Stimulated activated CD4-positive, alpha-beta T cell treated with anti-CD3 and anti-CD28 coated beads, Interleukin-15, amount 100 ng/mL, for 48 hours (primary cell): ENCODE measurements at regions not wholly inside any gene's neighbourhood (a gene's known extent, or its start where the extent isn't known, plus 50 kb on each side); places are given as distances from the start of the nearest gene placed in this dataset.
"Not testable (repeated sequence)": the region's sequence is repeated elsewhere in the genome, so short reads cannot be mapped to it uniquely, and the experiment has no call there.

Experiments
- DNase-seq, 2 donors: peaks; one replicate each; pipeline ENCODE4 v3.0.0-alpha.2; 2020; ENCODE audit warnings: low read depth in 2 of 2

- not testable (repeated sequence) for DNase-seq
Measured at GRCh38 chr6:120930500-120930899, 403.8 kb downstream of the TBC1D32 start.

GRCh38 chr6:120924214-120924613 lies 410.1 kb downstream of the TBC1D32 start:
- no peak for DNase-seq

GRCh38 chr6:120918137-120918536 lies 416.1 kb downstream of the TBC1D32 start:
- no peak for DNase-seq

- DNase-seq: no peak
Measured at GRCh38 chr6:120916844-120917243, 417.4 kb downstream of the TBC1D32 start.

- no peak for DNase-seq
Measured at GRCh38 chr6:120913486-120913885, 420.8 kb downstream of the TBC1D32 start.

GRCh38 chr6:120908767-120909166 lies 425.5 kb downstream of the TBC1D32 start:
- no peak for DNase-seq

- DNase-seq: no peak
Measured at GRCh38 chr6:120903836-120904235, 430.4 kb downstream of the TBC1D32 start.

GRCh38 chr6:120899932-120900331 lies 434.3 kb downstream of the TBC1D32 start:
- no peak for DNase-seq

- DNase-seq: no peak
Measured at GRCh38 chr6:120894077-120894476, 440.2 kb downstream of the TBC1D32 start.

GRCh38 chr6:120876931-120877330 lies 457.3 kb downstream of the TBC1D32 start:
- DNase-seq: no peak

GRCh38 chr6:120876424-120876823 lies 457.9 kb downstream of the TBC1D32 start:
- DNase-seq: no peak

- no peak for DNase-seq
Measured at GRCh38 chr6:120875900-120876299, 458.4 kb downstream of the TBC1D32 start.

GRCh38 chr6:120874422-120874821 lies 459.9 kb downstream of the TBC1D32 start:
- no peak for DNase-seq

- no peak for DNase-seq
Measured at GRCh38 chr6:120873125-120873865, 461.0 kb downstream of the TBC1D32 start.

GRCh38 chr6:120872262-120872578 lies 462.1 kb downstream of the TBC1D32 start:
- DNase-seq: no peak

GRCh38 chr6:120871416-120872261 lies 462.6 kb downstream of the TBC1D32 start:
- DNase-seq: no peak

GRCh38 chr6:120869397-120869796 lies 464.9 kb downstream of the TBC1D32 start:
- DNase-seq: no peak

- DNase-seq: no peak
Measured at GRCh38 chr6:120857422-120857821, 476.9 kb downstream of the TBC1D32 start.

- no peak for DNase-seq
Measured at GRCh38 chr6:120854583-120854982, 479.7 kb downstream of the TBC1D32 start.

GRCh38 chr6:120853489-120853888 lies 480.8 kb downstream of the TBC1D32 start:
- no peak for DNase-seq

- no peak for DNase-seq
Measured at GRCh38 chr6:120852293-120852849, 481.9 kb downstream of the TBC1D32 start.

- no peak for DNase-seq
Measured at GRCh38 chr6:120826253-120826652, 508.0 kb downstream of the TBC1D32 start.

GRCh38 chr6:120816794-120817193 lies 517.5 kb downstream of the TBC1D32 start:
- DNase-seq: no peak
